ENCODE measurements at regions not wholly inside any gene's neighbourhood (a gene's known extent, or its start where the extent isn't known, plus 50 kb on each side); places are given as distances from the start of the nearest gene placed in this dataset.

- DNase-seq: no peak
- Histone ChIP-seq H3K9me3 (replicated peaks in 1 of 3) (no peaks in the 10 kb centered on the region), H3K36me3 (replicated peaks in 1 of 2) (no peaks in the 10 kb centered on the region), H3K27me3 (no peaks in the 10 kb centered on the region), H3K27ac (no peak overlapping the region), H3K4me1 (replicated peaks in 1 of 2) (no peaks in the 10 kb centered on the region), H3K4me3 (no peak overlapping the region)
- intact Hi-C loops (cut with DNase I): loop anchor here in 1 of 2 donors (10.0 kb wide), 1 partner anchor 312 kb away; no protein-coding TSS in a partner anchor
- WGBS, 4 donors: 71 to 85% (median 80%) methylated on average over 4 of the region's 4 CpGs
- no peak for TF ChIP-seq CTCF (IDR thresholded peaks at IDR 0.05)
- TF ChIP-seq POLR2A (IDR thresholded peaks at IDR 0.05): no peak
Observed at GRCh38 chr4:114383067-114383466, 215.5 kb upstream of the UGT8 start.

DNA sequence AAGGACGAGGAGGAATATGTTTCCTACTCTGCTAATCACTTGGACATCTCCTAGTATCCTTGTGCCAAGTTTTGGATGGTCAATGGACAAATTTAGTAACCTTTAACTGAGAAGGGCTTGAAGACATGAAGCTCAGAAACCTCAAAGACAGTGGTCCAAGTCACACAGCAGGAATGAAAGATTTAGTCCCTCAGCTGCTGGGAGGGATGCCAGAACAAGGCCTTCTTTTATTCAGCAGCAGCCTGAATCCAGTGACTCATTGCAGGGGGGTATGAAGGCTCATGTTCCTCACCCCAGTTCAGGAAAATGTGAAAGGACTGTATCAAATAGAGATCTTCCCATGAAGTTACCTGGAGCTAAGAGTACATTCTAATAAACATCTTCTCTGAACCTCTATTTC lies 214.9 kb upstream of the UGT8 start:
- Histone ChIP-seq H3K4me1 (replicated peaks in 1 of 2) (no peaks in the 10 kb centered on the region), H3K27me3 (no peaks in the 10 kb centered on the region), H3K4me3 (no peak overlapping the region), H3K9me3 (replicated peaks in 1 of 3) (no peaks in the 10 kb centered on the region), H3K36me3 (replicated peaks in 1 of 2) (no peaks in the 10 kb centered on the region), H3K27ac (no peak overlapping the region)
- TF ChIP-seq CTCF (IDR thresholded peaks at IDR 0.05) (no peak), POLR2A (IDR thresholded peaks at IDR 0.05) (no peak)
- 54 to 65% (median 63%) methylated on average over 1 of the region's 1 CpG for WGBS, 4 donors
- DNase-seq: no peak
- intact Hi-C loops (cut with DNase I): loop anchor here in 1 of 2 donors (10.0 kb wide), 1 partner anchor 311 kb away; no protein-coding TSS in a partner anchor

GRCh38 chr4:114384629-114385028 lies 214.0 kb upstream of the UGT8 start:
- intact Hi-C loops (cut with DNase I): loop anchor here in 1 of 2 donors (10.0 kb wide), 1 partner anchor 310 kb away; no protein-coding TSS in a partner anchor

More at GRCh38 chr4:114384629-114385028, 214.0 kb upstream of the UGT8 start:
- Histone ChIP-seq H3K9me3 (replicated peaks in 1 of 3) (no peaks in the 10 kb centered on the region), H3K27me3 (no peaks in the 10 kb centered on the region), H3K4me1 (replicated peaks in 1 of 2) (no peaks in the 10 kb centered on the region), H3K4me3 (no peak overlapping the region), H3K36me3 (replicated peaks in 1 of 2) (no peaks in the 10 kb centered on the region), H3K27ac (no peak overlapping the region)
- WGBS, 4 donors: 5 to 8% (median 6%) methylated on average over 4 of the region's 4 CpGs
- TF ChIP-seq CTCF (IDR thresholded peaks at IDR 0.05) (peak in 4 of 6 experiments; percentile 18 to 40 (median 24)), POLR2A (IDR thresholded peaks at IDR 0.05) (no peak)
- DNase-seq: no peak

Data from adrenal gland (tissue), 9 donors.